ENCODE measurements at regions not wholly inside any gene's neighbourhood (a gene's known extent, or its start where the extent isn't known, plus 50 kb on each side); places are given as distances from the start of the nearest gene placed in this dataset.

GRCh38 chr2:62566847-62567246 lies 60.9 kb upstream of the TMEM17 start:
- Histone ChIP-seq H3K27me3 (ENCODE audit: insufficient read depth) (no peaks in the 10 kb centered on the region), H3K9ac (no peak overlapping the region), H4K20me1 (ENCODE audit: insufficient read depth) (no peaks in the 10 kb centered on the region), H3K9me2 (no peaks in the 10 kb centered on the region), H3F3A (replicated peaks; ENCODE audit: insufficient read depth) (no peaks in the 10 kb centered on the region), H3K4me1 (ENCODE audit: control insufficient read depth in 1 of 2, insufficient read depth in 2 of 2, low read depth in 1 of 2, low read length in 1 of 2) (no peaks in the 10 kb centered on the region), H3K36me3 (replicated peaks in 1 of 2; ENCODE audit: control insufficient read depth in 1 of 2, insufficient read depth in 2 of 2, low read length in 1 of 2) (no peaks in the 10 kb centered on the region), H3K27ac (ENCODE audit: low read depth in 2 of 2, low read length in 1 of 2) (no peak overlapping the region), H2AFZ (ENCODE audit: low read depth) (no peak overlapping the region), H3K4me3 (ENCODE audit: low read depth in 2 of 2, low read length in 1 of 2) (no peak overlapping the region), H3K4me2 (no peak overlapping the region), H3K9me3 (no peaks in the 10 kb centered on the region), H3K79me2 (ENCODE audit: insufficient read depth) (no peaks in the 10 kb centered on the region)
- ChIA-PET POLR2A (no interaction called here), CTCF (no interaction called here)
- WGBS (ENCODE audit: low lambda C conversion rate): 81% methylated on average over 1 of the region's 1 CpG
- no peak for TF ChIP-seq CTCF (IDR thresholded peaks at IDR 0.05)
- TF ChIP-seq FOSL2 (IDR thresholded peaks at IDR 0.05; ENCODE audit: borderline replicate concordance, low read depth): no peak
- no peak for TF ChIP-seq CHD2 (IDR thresholded peaks at IDR 0.05; ENCODE audit: low read length, partially characterized antibody)
- DNase-seq: no peak

- no peak overlapping the region for H3K4me3 ChIP-seq (ENCODE audit: low read depth in 2 of 2, low read length in 1 of 2)
- no peak overlapping the region for H3K9ac ChIP-seq
- H3K79me2 ChIP-seq (ENCODE audit: insufficient read depth): no peaks in the 10 kb centered on the region
- POLR2A ChIA-PET: no interaction called here
- H3F3A ChIP-seq (replicated peaks; ENCODE audit: insufficient read depth): no peaks in the 10 kb centered on the region
- no peaks in the 10 kb centered on the region for H4K20me1 ChIP-seq (ENCODE audit: insufficient read depth)
- H3K4me2 ChIP-seq: no peak overlapping the region
- CTCF ChIA-PET: no interaction called here
- no peaks in the 10 kb centered on the region for H3K4me1 ChIP-seq (ENCODE audit: control insufficient read depth in 1 of 2, insufficient read depth in 2 of 2, low read depth in 1 of 2, low read length in 1 of 2)
- no peaks in the 10 kb centered on the region for H3K9me2 ChIP-seq
- H3K27me3 ChIP-seq (ENCODE audit: insufficient read depth): no peaks in the 10 kb centered on the region
- whole genome bisulfite sequencing (ENCODE audit: low lambda C conversion rate): 97% methylated on average over 3 of the region's 3 CpGs
- TF ChIP-seq POLR2AphosphoS5 (IDR thresholded peaks at IDR 0.05; ENCODE audit: low read depth, low read length) (no peak), GABPA (IDR thresholded peaks at IDR 0.05; ENCODE audit: low read depth) (no peak), FOSL2 (IDR thresholded peaks at IDR 0.05; ENCODE audit: borderline replicate concordance, low read depth) (no peak), RFX5 (IDR thresholded peaks at IDR 0.05; ENCODE audit: low read length) (no peak), USF1 (IDR thresholded peaks at IDR 0.05; ENCODE audit: borderline replicate concordance, low read depth) (no peak), SMC3 (IDR thresholded peaks at IDR 0.05; ENCODE audit: low read depth, low read length) (no peak), JUND (IDR thresholded peaks at IDR 0.05) (no peak), TAF1 (IDR thresholded peaks at IDR 0.05; ENCODE audit: borderline replicate concordance, low read depth, low read length) (no peak), FOXJ3 (CRISPR knock-in tag; IDR thresholded peaks at IDR 0.05) (no peak), FOXM1 (IDR thresholded peaks at IDR 0.05; ENCODE audit: low read depth) (no peak), MEF2A (IDR thresholded peaks at IDR 0.05; ENCODE audit: borderline replicate concordance, low read depth) (no peak), PBX3 (IDR thresholded peaks at IDR 0.05) (no peak), EZH2phosphoT487 (IDR thresholded peaks at IDR 0.05; ENCODE audit: borderline replicate concordance, low read depth) (no peak)
- TF ChIP-seq, protein P1, sequence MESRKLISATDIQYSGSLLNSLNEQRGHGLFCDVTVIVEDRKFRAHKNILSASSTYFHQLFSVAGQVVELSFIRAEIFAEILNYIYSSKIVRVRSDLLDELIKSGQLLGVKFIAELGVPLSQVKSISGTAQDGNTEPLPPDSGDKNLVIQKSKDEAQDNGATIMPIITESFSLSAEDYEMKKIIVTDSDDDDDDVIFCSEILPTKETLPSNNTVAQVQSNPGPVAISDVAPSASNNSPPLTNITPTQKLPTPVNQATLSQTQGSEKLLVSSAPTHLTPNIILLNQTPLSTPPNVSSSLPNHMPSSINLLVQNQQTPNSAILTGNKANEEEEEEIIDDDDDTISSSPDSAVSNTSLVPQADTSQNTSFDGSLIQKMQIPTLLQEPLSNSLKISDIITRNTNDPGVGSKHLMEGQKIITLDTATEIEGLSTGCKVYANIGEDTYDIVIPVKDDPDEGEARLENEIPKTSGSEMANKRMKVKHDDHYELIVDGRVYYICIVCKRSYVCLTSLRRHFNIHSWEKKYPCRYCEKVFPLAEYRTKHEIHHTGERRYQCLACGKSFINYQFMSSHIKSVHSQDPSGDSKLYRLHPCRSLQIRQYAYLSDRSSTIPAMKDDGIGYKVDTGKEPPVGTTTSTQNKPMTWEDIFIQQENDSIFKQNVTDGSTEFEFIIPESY (IDR thresholded peaks at IDR 0.05; ENCODE audit: borderline replicate concordance, low read depth): no peak
- no peak overlapping the region for H2AFZ ChIP-seq (ENCODE audit: low read depth)
- no peak for DNase-seq
- no peak overlapping the region for H3K27ac ChIP-seq (ENCODE audit: low read depth in 2 of 2, low read length in 1 of 2)
- no peaks in the 10 kb centered on the region for H3K9me3 ChIP-seq
- H3K36me3 ChIP-seq (replicated peaks in 1 of 2; ENCODE audit: control insufficient read depth in 1 of 2, insufficient read depth in 2 of 2, low read length in 1 of 2): no peaks in the 10 kb centered on the region
Observed at GRCh38 chr2:62565309-62565908, 59.4 kb upstream of the TMEM17 start.

All from SK-N-SH (cell line).